ENCODE measurements at regions not wholly inside any gene's neighbourhood (a gene's known extent, or its start where the extent isn't known, plus 50 kb on each side); places are given as distances from the start of the nearest gene placed in this dataset.

- no peak for TF ChIP-seq CTCF (IDR thresholded peaks at IDR 0.05)
- no peak for TF ChIP-seq REST (IDR thresholded peaks at IDR 0.05; ENCODE audit: insufficient read depth in 1 of 2, low read depth in 2 of 2, low read length in 1 of 2)
These were observed 51.6 kb upstream of the KIAA0040 start for GRCh38 chr1:175244206-175244605.
